HCT116 (cell line): ENCODE measurements at regions not wholly inside any gene's neighbourhood (a gene's known extent, or its start where the extent isn't known, plus 50 kb on each side); places are given as distances from the start of the nearest gene placed in this dataset.

Experiments used
- ATAC-seq: fragments of 200-7000 bp; cut with Tn5 transposase; 2 replicates; pipeline ENCODE4 v1.9.1; 2020; ENCODE audit warnings: mild to moderate bottlenecking, moderate library complexity
- BruUV-seq: library from RNA; stranded (reverse); fragments of 400-500 nt; replicated peaks from 2 replicates; lab custom pipeline; 2021; lab: Mats Ljungman, UMichigan
- CTCF ChIA-PET: fragments of 300-600 bp; sonication (Branson Sonifier 250); formaldehyde crosslinking; loops from one replicate; lab custom pipeline; 2021; ENCODE audit warnings: antibody characterized with exemption; lab: Charles Lee
- POLR2A ChIA-PET: fragments of 300-600, 350-600 bp; sonication (Branson Sonifier 250); formaldehyde crosslinking; loops from one replicate; lab custom pipeline; 2021; ENCODE audit warnings: antibody characterized with exemption; lab: Charles Lee
- RAD21 ChIA-PET, 2 experiments: fragments of 300-600 bp; sonication (Branson Sonifier 250); formaldehyde crosslinking; loops; one replicate each; lab custom pipeline; 2023; ENCODE audit warnings: low total read pairs in 2 of 2; ENCODE audit not compliant: uncharacterized antibody in 2 of 2, unreplicated experiment in 2 of 2, low non-redundant PET in 1 of 2; lab: Charles Lee
- DNase-seq: peaks from one replicate; pipeline ENCODE4 v3.0.0-alpha.2; 2010; ENCODE audit warnings: low read depth, low spot score
- H2AFZ ChIP-seq: fragments of 200-600 bp; shearing (Covaris generic), sonication (generic); 2 replicates; pipeline ENCODE4 v1.6.1; 2017; ENCODE audit warnings: low read depth, mixed run types, mixed read lengths, antibody characterized with exemption, low read length; ENCODE audit not compliant: poor library complexity, severe bottlenecking
- H3K27ac ChIP-seq: 2 replicates; pipeline ENCODE4 v1.5.1; 2012; ENCODE audit warnings: low read depth, low read length
- H3K27me3 ChIP-seq: fragments of 200-600 bp; sonication (generic); 2 replicates; pipeline ENCODE4 v1.6.1; 2016; ENCODE audit warnings: mixed run types, low read length, mixed read lengths; ENCODE audit not compliant: insufficient read depth
- H3K36me3 ChIP-seq, 2 experiments: fragments of 200-500 bp in 1 of 2; fragments of 200-600 bp in 1 of 2; sonication (Bioruptor generic) in 1 of 2; sonication (generic) in 1 of 2; 2 replicates each; pipeline versions ENCODE4 v1.5.1 to v1.6.1; 2014 to 2016; ENCODE audit warnings: low read length in 2 of 2, inconsistent platforms in 1 of 2, mixed read lengths in 1 of 2, mixed run types in 1 of 2; ENCODE audit not compliant: insufficient read depth in 2 of 2, control insufficient read depth in 1 of 2
- H3K4me1 ChIP-seq, 2 experiments: fragments of 200-600 bp in 1 of 2; sonication (generic) in 1 of 2; 2 replicates each; pipeline versions ENCODE4 v1.5.1 to v1.6.1; 2012 to 2017; ENCODE audit warnings: low read length in 2 of 2, inconsistent platforms in 1 of 2, mild to moderate bottlenecking in 1 of 2, mixed read lengths in 1 of 2, mixed run types in 1 of 2, moderate library complexity in 1 of 2; ENCODE audit not compliant: insufficient read depth in 2 of 2, control insufficient read depth in 1 of 2
- H3K4me2 ChIP-seq: fragments of 200-600 bp; sonication (generic); 2 replicates; pipeline ENCODE4 v1.6.1; 2017; ENCODE audit warnings: mixed run types, low read length, mixed read lengths
- H3K4me3 ChIP-seq, 2 experiments: fragments of 200-600 bp in 1 of 2; sonication (generic) in 1 of 2; replicated peaks in 1 of 2; 2 replicates each; pipeline ENCODE4 v1.5.1; 2011 to 2016; ENCODE audit warnings: low read length in 2 of 2, control low read depth in 1 of 2, low read depth in 1 of 2, mild to moderate bottlenecking in 1 of 2, mixed read lengths in 1 of 2, mixed run types in 1 of 2
- H3K79me2 ChIP-seq: fragments of 200-600 bp; sonication (generic); 2 replicates; pipeline ENCODE4 v1.6.1; 2017; ENCODE audit warnings: mild to moderate bottlenecking, mixed run types, low read length, moderate library complexity, mixed read lengths; ENCODE audit not compliant: insufficient read depth
- H3K9ac ChIP-seq: fragments of 200-600 bp; sonication (generic); 2 replicates; pipeline ENCODE4 v1.6.1; 2016; ENCODE audit warnings: low read length, mixed read lengths
- H3K9me2 ChIP-seq: fragments of 200-600 bp; sonication (generic), shearing (Covaris generic); 2 replicates; pipeline ENCODE4 v1.6.1; 2017; ENCODE audit warnings: mixed run types, mild to moderate bottlenecking, moderate library complexity; ENCODE audit not compliant: insufficient read depth
- H3K9me3 ChIP-seq, 2 experiments: fragments of 200-500 bp in 1 of 2; fragments of 200-600 bp in 1 of 2; sonication (Bioruptor generic) in 1 of 2; sonication (generic) in 1 of 2; 2 replicates each; pipeline ENCODE4 v1.6.1; 2014 to 2017; ENCODE audit warnings: low read length in 2 of 2, mixed read lengths in 2 of 2, inconsistent platforms in 1 of 2, low read depth in 1 of 2, mild to moderate bottlenecking in 1 of 2, mixed run types in 1 of 2, moderate library complexity in 1 of 2; ENCODE audit not compliant: control insufficient read depth in 1 of 2, insufficient read depth in 1 of 2
- H4K20me1 ChIP-seq: fragments of 200-600 bp; sonication (generic), shearing (Covaris generic); 2 replicates; pipeline ENCODE4 v1.6.1; 2017; ENCODE audit warnings: mixed run types, mild to moderate bottlenecking, moderate library complexity; ENCODE audit not compliant: insufficient read depth
- CBX3 ChIP-seq: IDR thresholded peaks from 2 replicates; pipeline ENCODE4 v1.6.1; 2012; ENCODE audit warnings: low read depth
- EZH2 ChIP-seq: fragments of 200-600 bp; sonication (generic); IDR thresholded peaks from 2 replicates; pipeline ENCODE4 v1.6.1; 2017; ENCODE audit warnings: antibody characterized with exemption, mixed run types
- EZH2phosphoT487 ChIP-seq: fragments of 200-600 bp; IDR thresholded peaks from 2 replicates; pipeline ENCODE4 v1.6.1; 2018; ENCODE audit warnings: antibody characterized with exemption, borderline replicate concordance
- FOSL1 ChIP-seq: IDR thresholded peaks from 2 replicates; pipeline ENCODE4 v1.6.1; 2012; ENCODE audit warnings: low read depth
- POLR2A ChIP-seq: IDR thresholded peaks from 2 replicates; pipeline ENCODE4 v1.7.0; 2011; ENCODE audit warnings: borderline replicate concordance; ENCODE audit not compliant: insufficient read depth, insufficient read length; ENCODE audit errors: extremely low read depth
- RAD21 ChIP-seq: IDR thresholded peaks from 2 replicates; pipeline ENCODE4 v1.6.1; 2012; ENCODE audit warnings: low read depth, mild to moderate bottlenecking
- SIN3A ChIP-seq: IDR thresholded peaks from 2 replicates; pipeline ENCODE4 v1.6.1; 2012; ENCODE audit warnings: low read depth
- SP1 ChIP-seq: IDR thresholded peaks from 2 replicates; pipeline ENCODE4 v1.6.1; 2012; ENCODE audit warnings: low read depth
- ZNF274 ChIP-seq: fragments of 200-500 bp; sonication (Bioruptor generic); IDR thresholded peaks from 2 replicates; pipeline ENCODE4 v1.6.1; 2014; ENCODE audit warnings: mild to moderate bottlenecking, low read depth, low read length, inconsistent platforms
- intact Hi-C: fragments of 100-400 bp; cut with micrococcal nuclease; formaldehyde crosslinking; loops from 2 replicates; pipeline ENCODE4 v1.10.0; 2022
- TF ChIP-seq, protein P1 (sequence below), 3 experiments: fragments of 200-600 bp in 1 of 3; sonication (generic) in 1 of 3; IDR thresholded peaks in 2 of 3; conservative IDR thresholded peaks in 1 of 3; 2 replicates each; pipeline ENCODE4 v1.5.1; 2012 to 2017; ENCODE audit warnings: low read depth in 2 of 3, low read length in 2 of 3, antibody characterized with exemption in 1 of 3, borderline replicate concordance in 1 of 3, control low read depth in 1 of 3, mild to moderate bottlenecking in 1 of 3, mixed read lengths in 1 of 3, mixed run types in 1 of 3, moderate library complexity in 1 of 3; ENCODE audit not compliant: insufficient read depth in 1 of 3
- TF ChIP-seq, protein P2 (sequence below): IDR thresholded peaks from 2 replicates; pipeline ENCODE4 v1.6.1; 2011; ENCODE audit warnings: mild to moderate bottlenecking, low read length, moderate library complexity; ENCODE audit not compliant: insufficient replicate concordance; ENCODE audit errors: extremely low read depth
- TF ChIP-seq, protein P3 (sequence below): IDR thresholded peaks from 2 replicates; pipeline ENCODE4 v1.6.1; 2012

DNA sequence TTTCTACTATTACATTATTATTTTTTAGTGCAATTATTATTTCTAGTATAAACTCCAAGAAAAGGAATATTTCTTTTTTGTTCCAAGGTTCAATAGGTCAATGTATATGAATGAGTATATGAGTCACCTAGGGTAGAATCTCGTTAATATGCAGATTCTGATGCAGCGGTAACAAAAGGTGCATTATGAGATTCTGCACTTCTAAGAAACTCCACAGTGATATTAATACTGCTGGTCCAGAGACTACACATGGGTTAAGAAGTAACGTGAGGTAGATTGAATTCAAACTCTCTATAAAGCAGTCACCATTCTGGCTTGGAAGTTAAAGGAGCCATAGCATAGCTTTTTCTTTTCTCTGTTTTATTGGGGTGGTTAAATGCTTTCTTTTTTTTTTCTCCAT, 596.2 kb upstream of the TBL1XR1 start:
- H3K36me3 ChIP-seq, result no peaks in the 10 kb centered on the region
- intact Hi-C loops, result no loop called here
- no peaks in the 10 kb centered on the region for H3K27me3 ChIP-seq
- no peak overlapping the region for H3K4me3 ChIP-seq
- ChIA-PET POLR2A (no interaction called here), CTCF (no interaction called here), RAD21 (no interaction called here)
- no peaks in the 10 kb centered on the region for H3K9me2 ChIP-seq
- no peak overlapping the region for H2AFZ ChIP-seq
- BruUV-seq, result no TSS peak
- no peak overlapping the region for H3K4me2 ChIP-seq
- no peak overlapping the region for H3K9ac ChIP-seq
- no peak overlapping the region for H3K27ac ChIP-seq
- no peak for ATAC-seq
- no peak for DNase-seq
- TF ChIP-seq, protein P1, sequence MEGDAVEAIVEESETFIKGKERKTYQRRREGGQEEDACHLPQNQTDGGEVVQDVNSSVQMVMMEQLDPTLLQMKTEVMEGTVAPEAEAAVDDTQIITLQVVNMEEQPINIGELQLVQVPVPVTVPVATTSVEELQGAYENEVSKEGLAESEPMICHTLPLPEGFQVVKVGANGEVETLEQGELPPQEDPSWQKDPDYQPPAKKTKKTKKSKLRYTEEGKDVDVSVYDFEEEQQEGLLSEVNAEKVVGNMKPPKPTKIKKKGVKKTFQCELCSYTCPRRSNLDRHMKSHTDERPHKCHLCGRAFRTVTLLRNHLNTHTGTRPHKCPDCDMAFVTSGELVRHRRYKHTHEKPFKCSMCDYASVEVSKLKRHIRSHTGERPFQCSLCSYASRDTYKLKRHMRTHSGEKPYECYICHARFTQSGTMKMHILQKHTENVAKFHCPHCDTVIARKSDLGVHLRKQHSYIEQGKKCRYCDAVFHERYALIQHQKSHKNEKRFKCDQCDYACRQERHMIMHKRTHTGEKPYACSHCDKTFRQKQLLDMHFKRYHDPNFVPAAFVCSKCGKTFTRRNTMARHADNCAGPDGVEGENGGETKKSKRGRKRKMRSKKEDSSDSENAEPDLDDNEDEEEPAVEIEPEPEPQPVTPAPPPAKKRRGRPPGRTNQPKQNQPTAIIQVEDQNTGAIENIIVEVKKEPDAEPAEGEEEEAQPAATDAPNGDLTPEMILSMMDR (IDR thresholded peaks at IDR 0.05 in 2 of 3, conservative IDR thresholded peaks at IDR 0.05 in 1 of 3; ENCODE audit: borderline replicate concordance in 1 of 3, insufficient read depth in 1 of 3, low read depth in 2 of 3, low read length in 2 of 3), result no peak
- no peak for TF ChIP-seq SIN3A
- TF ChIP-seq, all 23 proteins: peak for 0
- H3K4me1 ChIP-seq, result no peaks in the 10 kb centered on the region
- no peaks in the 10 kb centered on the region for H4K20me1 ChIP-seq
- H3K79me2 ChIP-seq, result no peaks in the 10 kb centered on the region
- no peaks in the 10 kb centered on the region for H3K9me3 ChIP-seq

DNA sequence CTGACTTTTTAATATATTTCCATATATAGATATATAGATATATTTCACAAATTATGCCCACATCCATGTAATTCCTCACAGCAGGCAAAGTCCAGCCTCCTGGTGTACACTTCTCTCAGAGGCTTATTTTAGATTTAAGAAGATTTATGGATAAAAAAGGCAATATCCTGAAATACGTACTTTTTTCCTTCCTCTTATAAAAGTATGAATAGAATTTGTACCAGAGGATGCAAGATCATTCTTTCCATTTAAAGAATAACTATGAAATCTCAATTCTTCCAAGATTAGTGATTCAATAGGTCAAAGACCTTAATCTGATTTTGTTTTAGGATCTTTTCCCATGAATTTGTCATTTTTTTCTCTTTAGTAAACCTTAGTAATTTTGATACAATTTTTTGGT, 597.9 kb upstream of the TBL1XR1 start:
- H3K27ac ChIP-seq, result no peak overlapping the region
- no peak overlapping the region for H3K4me2 ChIP-seq
- H3K36me3 ChIP-seq, result no peaks in the 10 kb centered on the region
- BruUV-seq, result no TSS peak
- no peaks in the 10 kb centered on the region for H4K20me1 ChIP-seq
- no peak overlapping the region for H3K4me3 ChIP-seq
- no peaks in the 10 kb centered on the region for H3K9me3 ChIP-seq
- ChIA-PET RAD21 (no interaction called here), CTCF (no interaction called here), POLR2A (no interaction called here)
- H3K79me2 ChIP-seq, result no peaks in the 10 kb centered on the region
- no peak overlapping the region for H2AFZ ChIP-seq
- TF ChIP-seq RAD21, result no peak
- TF ChIP-seq EZH2, result no peak
- no peak for TF ChIP-seq POLR2A
- TF ChIP-seq CBX3, result no peak
- TF ChIP-seq FOSL1, result no peak
- TF ChIP-seq SP1, result no peak
- TF ChIP-seq, protein P2, sequence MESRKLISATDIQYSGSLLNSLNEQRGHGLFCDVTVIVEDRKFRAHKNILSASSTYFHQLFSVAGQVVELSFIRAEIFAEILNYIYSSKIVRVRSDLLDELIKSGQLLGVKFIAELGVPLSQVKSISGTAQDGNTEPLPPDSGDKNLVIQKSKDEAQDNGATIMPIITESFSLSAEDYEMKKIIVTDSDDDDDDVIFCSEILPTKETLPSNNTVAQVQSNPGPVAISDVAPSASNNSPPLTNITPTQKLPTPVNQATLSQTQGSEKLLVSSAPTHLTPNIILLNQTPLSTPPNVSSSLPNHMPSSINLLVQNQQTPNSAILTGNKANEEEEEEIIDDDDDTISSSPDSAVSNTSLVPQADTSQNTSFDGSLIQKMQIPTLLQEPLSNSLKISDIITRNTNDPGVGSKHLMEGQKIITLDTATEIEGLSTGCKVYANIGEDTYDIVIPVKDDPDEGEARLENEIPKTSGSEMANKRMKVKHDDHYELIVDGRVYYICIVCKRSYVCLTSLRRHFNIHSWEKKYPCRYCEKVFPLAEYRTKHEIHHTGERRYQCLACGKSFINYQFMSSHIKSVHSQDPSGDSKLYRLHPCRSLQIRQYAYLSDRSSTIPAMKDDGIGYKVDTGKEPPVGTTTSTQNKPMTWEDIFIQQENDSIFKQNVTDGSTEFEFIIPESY, result no peak
- TF ChIP-seq, protein P1 (IDR thresholded peaks at IDR 0.05 in 2 of 3, conservative IDR thresholded peaks at IDR 0.05 in 1 of 3; ENCODE audit: borderline replicate concordance in 1 of 3, insufficient read depth in 1 of 3, low read depth in 2 of 3, low read length in 2 of 3), result no peak
- no peak for TF ChIP-seq EZH2phosphoT487
- TF ChIP-seq, protein P3, sequence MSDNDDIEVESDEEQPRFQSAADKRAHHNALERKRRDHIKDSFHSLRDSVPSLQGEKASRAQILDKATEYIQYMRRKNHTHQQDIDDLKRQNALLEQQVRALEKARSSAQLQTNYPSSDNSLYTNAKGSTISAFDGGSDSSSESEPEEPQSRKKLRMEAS, result no peak
- TF ChIP-seq ZNF274, result no peak
- no peak for DNase-seq
- no peaks in the 10 kb centered on the region for H3K9me2 ChIP-seq
- no peak overlapping the region for H3K9ac ChIP-seq
- no peak for ATAC-seq
- H3K27me3 ChIP-seq, result no peaks in the 10 kb centered on the region
- intact Hi-C loops, result no loop called here
- H3K4me1 ChIP-seq, result no peaks in the 10 kb centered on the region
